ENCODE measurements at regions not wholly inside any gene's neighbourhood (a gene's known extent, or its start where the extent isn't known, plus 50 kb on each side); places are given as distances from the start of the nearest gene placed in this dataset.

DNA sequence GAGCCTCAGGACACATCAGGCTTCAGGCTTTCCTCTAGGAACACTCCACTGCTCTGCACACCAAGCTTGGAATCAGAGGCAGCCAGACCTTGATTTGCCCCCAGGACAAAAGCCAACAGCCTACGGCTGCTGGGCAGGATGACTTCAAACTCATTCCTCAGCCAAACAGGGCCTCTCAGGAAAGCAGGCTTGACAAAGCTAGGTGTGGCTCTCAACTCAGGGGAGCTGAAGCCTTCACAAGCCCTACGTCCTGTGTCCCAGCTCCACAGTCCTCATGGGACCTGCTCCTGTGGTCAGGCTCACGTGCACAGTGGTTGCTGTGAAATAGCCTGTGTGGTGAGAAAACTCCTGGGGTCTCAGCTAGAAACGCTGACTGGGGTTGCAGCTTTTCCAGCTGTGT is 398.9 kb upstream of the ZNF507 start:
- no peak for DNase-seq (ENCODE audit: low spot score)

DNA sequence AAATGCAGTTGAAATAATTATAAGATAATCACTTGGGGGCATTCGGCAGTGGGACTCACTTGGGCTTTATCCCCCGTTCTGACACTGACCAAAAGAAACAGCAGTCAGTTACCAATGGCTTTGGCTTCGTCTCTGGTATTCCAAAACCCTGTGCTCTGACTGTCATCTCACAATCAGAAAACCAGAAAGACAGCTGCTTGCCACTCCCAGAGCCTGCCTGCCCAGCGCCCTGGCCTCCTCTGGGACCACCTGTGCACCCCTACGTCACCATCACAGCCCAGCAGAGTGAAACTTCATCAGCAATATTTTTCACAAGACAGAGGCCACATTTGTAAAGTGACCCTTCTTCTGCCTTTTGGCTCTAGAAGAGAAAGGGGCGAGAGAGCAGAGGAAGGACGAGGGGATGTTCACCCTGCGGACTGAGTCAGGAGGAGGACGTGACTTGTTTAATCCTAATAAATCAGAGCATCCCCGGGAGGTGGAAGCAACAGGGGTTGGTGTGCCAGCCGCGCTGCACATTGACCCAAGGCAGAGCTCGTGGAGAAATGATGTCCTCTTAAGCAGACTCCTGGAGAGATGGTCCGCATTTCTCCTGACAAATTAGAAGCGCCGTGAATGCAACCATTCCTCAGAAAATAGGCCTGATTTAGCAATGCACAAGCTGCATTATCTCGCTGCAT is 397.8 kb upstream of the ZNF507 start:
- no peak for DNase-seq (ENCODE audit: low spot score)

DNA sequence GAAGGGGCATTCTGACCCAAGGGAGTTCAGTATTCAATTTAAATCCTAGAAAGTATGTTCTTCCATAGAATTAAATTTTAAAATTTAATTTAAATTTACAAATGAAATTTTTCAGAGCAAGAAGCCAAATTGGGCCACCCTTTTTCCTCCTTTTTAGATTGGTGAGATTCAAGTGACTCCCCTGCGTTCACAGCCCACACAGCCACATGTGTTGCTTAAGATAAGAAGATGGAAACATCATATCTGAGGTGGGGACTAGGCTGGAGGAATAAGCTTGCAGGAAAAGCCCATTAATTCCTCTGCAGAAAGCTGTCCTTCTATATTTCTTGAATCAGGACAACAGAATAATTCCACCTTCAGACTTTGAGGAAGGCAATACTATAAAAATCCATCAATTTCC is 392.7 kb upstream of the ZNF507 start:
- DNase-seq (ENCODE audit: low spot score) = no peak

DNA sequence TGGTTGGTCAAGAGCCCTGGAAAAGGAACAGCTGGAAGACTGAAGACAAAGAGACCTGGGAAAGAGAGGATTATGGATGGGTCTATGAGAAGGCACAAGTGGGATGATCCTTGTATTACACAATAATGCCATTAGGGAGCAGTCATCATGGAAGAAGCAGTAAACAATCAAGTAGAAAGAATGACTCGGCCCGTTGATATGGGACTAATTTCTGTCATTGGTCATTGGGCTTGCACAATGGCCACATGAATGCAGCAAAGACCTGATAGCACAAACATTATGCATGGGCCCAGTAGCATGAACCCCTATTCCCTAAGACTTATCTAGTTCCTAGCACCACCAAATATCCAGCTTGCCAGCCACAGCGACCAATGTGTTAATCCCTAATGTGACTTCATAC is 390.3 kb upstream of the ZNF507 start:
- no peak for DNase-seq (ENCODE audit: low spot score)

DNA sequence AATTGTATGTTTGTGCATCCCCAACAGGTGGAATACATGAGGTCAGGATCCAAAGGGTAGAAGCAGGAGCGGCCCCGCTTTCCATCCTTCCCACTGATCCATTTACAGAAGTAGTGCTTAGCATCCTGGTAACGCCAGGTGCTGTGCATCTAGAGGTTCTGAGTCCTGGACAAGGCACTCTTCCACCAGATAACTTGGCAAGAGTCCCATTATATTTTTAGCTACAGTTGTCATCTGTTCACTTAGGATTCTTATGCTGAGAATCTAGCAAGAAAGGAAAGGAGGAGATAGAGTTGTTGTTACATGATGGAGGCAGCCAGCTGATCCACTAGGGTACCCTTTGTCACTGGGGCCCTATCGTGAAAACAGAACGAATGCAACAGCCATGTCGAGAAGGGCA is 389.5 kb upstream of the ZNF507 start:
- no peak for DNase-seq (ENCODE audit: low spot score)

DNA sequence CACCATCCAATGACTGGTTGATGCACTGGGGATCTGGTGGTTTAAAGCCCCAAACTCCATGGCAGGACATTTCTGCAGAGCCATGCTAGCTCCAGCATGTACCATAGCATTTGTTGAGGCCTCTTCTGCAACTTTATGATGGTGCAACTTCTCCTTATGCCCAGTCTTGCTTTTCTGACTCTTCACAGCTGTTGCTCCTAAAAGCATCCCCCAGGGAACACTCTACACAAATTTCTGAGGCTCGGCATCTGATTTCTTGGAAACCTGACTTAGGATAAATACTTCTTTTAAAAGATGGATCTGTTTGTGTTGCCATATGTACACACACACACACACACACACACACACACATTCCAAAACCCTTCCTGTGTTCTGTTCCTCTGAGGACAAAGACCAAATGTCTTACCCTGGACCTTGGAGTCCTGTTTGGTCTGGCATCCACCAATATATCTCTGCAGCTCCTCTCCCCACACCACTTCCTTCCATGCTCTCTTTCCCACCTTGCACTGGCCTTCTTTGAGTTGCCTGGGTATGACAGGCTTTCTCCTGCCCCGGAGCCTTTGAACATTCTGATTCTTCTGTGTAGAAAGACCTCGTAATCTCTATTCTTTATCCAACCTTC is 388.5 kb upstream of the ZNF507 start:
- DNase-seq (ENCODE audit: low spot score) = no peak

DNA sequence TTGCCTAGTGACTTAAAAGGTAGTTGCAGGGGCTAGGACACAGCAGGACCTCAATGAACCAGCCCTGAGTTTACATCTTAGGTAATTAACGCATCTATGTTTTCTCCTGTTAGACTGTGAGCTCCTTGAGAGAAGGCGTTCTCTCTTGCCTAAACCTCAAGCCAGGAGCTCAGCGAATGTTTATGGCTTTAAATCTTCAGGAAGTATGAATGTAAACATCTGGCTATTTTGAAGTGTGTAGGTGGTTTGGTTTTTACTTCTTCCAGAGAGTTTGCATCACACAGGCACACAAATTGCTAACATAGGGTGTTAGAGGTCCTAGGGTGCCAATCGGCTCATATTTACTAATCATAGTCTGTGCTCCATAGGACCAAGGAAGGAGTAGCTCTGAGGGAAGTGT is 387.7 kb upstream of the ZNF507 start:
- DNase-seq (ENCODE audit: low spot score) = no peak

DNA sequence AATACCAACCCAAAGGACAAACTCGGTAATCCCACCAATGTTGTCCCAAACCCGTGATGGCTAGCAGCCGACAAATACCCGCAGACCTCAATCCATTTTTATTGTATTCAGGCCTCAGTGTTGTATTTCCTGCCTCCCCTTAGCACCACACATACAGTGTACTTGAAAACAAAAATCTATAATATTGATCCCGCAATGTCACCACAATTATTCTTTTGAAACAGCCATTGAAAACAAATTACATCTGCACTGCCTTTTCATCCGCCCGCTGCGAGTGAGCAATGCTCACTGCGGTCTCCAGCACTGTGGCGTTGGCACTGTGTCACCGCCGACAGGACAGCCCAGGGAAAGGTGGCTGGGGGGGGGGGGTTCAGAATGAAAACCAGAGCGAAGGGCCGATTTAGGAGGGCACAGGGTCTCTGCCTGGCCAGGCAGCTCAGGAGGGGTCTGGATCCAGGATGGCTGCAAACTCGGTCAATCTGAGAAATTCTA is 385.8 kb upstream of the ZNF507 start:
- DNase-seq (ENCODE audit: low spot score) = no peak

DNA sequence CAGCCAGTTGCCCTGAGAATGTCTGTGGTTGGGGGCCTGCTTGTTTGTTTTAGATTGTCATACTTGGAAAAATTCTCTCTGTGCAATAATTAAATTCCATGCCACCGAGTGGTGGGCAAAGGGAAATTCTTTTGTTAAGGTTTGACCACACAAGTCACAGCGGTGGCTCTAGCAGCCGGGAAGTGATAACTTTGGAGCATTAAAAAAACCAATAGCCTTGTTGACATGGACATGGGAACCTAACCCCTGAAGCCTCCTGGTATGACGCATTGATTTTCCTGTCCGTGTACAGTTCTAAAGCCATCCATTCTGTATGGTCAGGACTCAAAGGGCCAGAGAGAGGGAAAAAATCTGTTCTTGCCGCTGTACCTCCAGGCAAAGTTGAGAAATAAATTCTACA is 384.9 kb upstream of the ZNF507 start:
- DNase-seq (ENCODE audit: low spot score) = no peak

DNA sequence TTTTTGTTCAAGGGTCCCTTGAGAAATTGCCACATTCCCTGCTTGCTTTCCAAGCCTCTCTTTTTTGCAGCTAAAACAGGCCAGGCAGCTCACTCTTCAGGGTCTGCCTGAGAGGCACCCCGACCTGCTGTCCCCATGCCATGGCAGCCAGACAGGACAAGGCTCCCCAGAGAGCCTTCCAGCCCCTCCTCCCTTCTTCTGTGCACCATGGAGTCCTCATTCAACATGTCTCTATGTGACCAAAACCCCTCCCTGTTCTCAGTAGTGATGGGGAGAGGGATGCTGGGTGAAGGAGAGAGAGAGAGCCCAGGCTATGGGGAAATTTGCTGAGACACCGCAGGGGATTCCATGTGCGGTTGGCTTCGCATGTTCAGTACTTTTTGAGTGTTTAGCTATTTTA is 384.2 kb upstream of the ZNF507 start:
- DNase-seq (ENCODE audit: low spot score) = no peak

DNA sequence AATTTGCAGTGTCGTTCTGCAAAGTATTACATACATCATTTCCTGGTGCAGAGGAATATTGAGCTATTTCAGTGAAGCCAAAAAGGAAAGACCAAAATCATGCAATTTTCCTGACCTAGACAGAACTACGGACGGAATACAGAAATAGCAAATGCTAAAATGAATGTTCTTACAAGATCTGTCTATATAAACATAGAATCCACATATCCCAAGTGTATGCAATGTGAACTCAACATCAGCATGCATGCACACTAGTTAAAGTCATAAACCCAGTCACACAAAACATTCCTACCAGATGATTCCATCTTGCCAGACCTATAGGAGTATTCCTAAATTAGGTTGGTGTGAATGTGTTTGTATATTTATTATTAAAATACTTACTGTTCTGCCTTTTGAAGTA is 383.7 kb upstream of the ZNF507 start:
- DNase-seq (ENCODE audit: low spot score) = no peak

DNA sequence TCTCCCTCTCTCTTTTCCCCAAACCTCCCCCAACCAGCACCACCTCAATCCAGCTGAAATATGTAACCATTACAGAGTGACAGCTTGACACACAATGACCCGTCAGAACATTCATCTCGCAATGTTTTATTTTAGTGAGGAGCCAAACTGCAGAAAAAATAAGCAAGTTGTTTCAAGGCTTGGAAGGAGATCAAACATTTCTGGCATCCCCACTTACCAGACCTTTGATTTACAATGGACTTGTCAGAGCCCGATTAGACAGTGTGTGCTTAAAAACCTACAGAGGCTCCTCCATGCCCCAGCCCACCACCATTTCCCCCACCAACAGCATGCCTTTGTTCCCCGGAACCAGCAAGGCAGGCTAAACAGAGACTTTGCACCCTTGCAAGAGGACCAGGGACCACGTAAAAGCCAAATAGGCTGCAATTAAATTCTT is 382.8 kb upstream of the ZNF507 start:
- no peak for DNase-seq (ENCODE audit: low spot score)

DNA sequence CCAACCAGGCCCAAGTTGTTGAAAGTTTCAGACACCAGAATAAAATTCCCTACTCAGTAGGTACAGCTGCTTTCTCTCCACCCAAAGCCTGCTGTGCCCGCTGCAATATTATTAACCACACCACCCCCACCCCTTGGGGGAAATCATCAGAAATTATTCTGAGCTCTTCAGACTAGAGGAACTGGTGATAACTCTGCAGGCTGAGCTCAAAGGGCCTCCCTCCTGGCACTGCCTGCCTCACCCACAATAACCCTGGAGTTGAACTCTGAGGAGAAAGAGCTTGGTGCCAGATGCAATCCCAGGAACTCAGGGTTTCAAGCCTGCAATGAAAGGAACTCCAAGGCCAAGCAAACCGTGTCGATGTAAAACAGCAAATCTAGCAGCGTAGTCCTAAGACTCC is 381.7 kb upstream of the ZNF507 start:
- DNase-seq (ENCODE audit: low spot score) = no peak

DNA sequence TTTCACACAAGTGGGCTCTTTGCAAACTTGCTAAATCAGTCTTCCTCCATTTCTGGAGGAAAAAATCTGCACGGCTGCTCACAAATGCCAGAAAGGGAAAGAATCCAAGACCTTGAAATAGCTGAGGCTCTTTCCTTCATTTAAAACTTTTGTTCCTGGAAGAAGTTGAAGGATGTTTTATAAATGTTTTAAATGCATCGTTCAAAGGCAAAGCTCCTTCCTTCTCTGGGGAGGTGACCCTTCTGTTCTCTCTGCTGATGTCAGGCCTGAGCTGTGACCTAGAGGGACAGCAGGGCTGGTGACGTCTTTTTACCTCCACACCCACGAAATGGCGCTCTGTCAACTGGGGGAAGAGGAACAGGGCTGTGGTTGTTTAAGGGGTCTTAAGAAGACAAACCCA is 376.4 kb upstream of the ZNF507 start:
- no peak for DNase-seq (ENCODE audit: low spot score)

DNA sequence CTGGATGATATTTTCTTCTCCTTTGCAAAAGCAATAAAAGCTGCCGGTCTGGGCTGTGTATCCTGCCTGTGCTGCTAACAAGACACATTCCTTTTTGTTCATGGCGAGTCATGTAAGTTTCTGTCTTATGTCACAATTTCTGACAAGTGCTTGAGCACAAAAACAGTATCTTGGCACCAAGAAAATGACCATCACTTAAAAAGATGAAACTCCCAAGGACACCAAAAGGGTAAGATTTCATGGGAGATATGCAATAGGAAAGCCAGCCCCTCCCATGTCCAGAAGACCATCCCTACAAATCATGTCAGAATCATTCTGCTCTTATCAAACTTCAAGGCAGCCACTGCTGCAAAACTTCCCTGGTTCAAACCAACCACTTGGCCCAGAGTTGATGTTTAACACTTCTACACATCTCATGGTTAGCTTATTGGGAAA is 375.4 kb upstream of the ZNF507 start:
- DNase-seq (ENCODE audit: low spot score) = no peak

DNA sequence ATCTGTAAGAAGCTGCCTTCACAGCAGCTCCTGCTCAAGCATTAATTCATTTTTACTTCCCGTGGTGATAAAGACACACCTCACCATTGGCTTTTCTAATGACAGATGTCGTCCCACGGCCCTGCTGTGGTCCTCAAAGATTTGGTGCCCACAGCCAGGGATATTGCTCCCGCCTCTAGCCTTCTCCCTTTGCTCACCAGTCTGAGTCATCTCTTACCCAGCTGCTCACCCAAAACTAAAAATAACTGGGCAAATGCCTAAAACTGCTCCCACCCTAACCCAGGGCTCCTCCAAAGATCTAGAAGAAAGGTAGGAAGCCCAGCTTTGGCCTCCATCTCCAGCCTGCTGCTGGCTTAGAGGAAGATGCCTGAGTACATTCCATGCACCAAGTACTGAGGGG is 371.1 kb upstream of the ZNF507 start:
- no peak for DNase-seq (ENCODE audit: low spot score)

DNA sequence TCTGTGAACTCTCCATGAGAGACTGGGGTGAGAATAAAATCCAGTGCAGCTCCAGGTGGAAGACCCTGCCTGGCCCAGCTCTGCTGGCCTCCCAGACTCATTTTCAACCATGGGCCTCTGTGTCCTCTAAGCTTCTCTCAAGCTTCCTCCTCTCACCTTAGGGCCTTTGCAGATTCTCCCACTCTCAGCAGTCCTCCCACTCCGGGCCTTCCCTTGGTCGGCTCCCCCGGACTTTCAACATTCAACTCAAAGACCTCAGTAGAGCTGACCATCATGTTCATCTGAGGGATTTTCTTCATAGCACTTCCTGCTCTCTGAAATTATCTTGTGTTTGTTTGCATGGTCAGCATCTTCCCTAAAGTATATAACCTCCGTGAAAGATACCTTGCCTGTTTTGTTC is 370.5 kb upstream of the ZNF507 start:
- DNase-seq (ENCODE audit: low spot score) = no peak

DNA sequence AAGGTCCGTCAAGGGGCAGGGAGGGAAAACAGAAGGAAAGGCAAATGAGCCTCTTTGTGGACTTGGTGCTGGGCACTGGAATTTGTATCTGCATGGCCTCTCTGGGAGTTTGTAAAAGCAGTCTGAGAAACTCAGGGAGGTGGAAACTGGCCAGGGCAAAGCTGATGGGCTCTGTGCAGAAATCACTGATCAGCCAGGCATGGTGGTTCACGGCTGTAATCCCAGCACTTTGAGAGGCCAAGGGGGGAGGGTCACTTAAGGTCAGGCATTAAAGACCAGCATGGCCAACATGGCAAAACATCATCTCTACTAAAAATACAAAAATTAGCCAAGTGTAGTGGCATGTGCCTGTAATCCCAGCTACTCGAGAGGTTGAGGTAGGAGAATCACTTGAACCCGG is 369.9 kb upstream of the ZNF507 start:
- no peak for DNase-seq (ENCODE audit: low spot score)

DNA sequence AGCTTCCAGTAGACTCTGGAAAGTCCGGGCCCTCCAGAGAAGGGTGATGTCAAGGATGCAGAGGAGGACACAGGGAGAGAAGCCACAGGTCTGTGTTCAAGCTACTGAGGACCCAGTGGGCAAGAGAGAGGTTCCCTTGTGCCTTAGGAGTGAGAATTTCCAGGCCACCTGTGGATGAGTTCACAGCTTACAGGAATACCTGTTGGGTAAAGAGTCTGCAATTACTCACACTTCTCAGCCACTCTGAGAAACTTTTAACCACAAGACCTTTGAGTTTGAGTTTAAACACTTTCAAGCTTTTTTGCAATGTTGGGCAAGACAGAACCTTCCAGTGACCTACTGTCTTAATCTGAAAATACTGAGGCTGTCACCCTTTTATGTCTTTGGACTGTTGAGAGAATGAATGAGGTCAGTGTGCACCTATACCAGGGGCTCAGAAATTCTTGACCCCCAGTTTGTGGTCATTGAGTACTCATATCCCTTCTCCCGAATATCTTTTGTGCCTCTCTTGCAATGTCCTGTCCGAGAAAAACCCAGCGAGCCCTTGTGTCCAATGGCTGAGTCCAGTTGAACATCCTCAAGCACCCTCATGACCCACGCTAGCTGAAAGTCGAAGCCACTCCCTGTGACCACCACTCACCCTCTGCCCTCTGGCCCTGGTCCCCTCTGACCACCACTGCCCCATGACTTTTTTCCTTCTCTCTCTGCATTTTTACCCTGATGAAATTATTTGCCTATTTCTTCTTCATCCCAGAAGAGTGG is 368.5 kb upstream of the ZNF507 start:
- no peak for DNase-seq (ENCODE audit: low spot score)

DNA sequence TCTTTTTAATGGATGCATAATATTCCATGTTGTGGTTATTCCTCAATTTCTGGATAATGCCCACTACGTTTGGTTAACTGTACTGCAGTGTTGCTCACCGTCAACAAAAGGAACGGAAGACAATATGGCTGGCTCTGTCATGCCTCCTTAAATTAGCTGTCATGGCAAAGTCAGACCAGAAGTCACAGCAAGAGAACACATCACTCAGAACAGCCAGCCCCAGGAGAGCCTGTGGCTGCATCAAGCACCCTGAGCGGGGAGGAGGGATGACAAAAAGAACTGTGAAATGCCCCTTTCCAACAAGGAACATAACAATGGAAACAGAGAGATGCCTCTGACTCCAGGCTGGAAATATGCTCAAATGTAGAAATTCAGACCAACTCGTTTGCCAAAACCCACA is 366.0 kb upstream of the ZNF507 start:
- DNase-seq (ENCODE audit: low spot score) = no peak

DNA sequence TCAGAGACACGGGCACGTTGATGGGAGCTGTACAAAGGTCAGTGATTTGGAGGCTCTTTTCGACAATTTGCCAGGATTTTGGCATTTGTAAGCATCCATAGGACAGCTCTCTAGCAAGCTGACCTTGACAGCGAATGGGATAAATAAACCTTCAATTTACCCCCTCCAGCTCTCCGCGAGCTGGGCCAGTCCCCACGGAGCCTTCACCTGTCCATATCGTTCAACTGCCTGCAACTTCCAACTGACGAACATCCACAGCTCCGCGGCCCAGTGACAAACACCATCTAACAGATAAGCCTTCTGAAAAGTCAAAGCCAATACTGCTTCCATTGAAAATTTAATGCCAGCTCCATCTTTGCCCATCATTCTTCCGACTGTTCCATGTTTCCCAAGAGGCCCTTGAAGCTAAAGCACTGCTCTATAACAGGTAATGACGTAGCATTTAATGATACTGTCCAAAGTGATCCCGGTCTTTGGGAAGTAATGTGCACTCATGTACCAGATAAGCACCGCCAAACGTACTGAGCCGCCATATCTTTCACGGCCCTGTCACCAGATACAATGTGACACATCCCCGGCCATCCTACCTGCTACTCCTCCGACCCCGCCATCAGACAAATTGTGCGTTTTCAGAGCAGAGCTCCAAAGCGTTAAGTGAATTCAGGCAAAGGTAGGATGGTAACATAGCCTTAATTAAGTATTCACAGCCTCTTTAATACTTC is 365.3 kb upstream of the ZNF507 start:
- DNase-seq (ENCODE audit: low spot score) = no peak

DNA sequence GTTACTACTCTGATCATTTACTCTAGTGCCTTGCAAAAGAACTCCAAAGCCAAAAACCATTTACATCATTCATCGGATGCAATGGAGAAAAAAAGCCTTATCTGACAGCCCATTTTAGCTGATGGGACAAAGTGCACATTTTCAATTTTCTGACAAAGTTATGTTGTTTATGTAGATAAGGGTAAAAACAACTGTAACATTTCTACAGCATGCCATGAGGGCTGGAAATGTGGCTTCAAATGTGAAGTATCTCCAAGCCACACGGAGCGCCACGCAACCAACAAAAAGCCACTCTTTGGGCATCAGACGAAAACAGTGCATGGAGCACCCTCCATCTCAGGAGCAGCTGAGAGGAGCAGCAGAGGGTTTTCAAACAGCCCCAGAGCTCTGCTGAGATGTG is 364.6 kb upstream of the ZNF507 start:
- DNase-seq (ENCODE audit: low spot score) = no peak

DNA sequence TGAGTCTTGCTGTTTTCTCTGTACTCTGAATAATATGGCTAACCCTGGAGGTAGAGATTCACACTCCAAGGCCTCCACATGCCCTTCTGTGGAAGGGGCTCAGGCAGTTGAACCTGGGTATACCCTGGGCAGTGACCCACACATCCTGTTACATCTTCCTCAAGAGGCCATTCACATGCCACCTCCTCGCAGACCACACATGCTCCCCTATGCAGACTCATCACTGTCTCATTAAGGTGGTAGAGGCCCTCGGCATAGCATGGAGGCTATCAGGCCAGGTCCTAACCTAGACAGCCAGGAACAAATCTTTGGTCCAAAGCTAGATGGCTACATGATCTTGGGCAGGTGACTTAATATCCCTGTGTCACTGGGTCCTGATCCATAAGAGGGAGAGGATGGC is 363.9 kb upstream of the ZNF507 start:
- DNase-seq (ENCODE audit: low spot score) = no peak
